Spleen (tissue), 11 donors: ENCODE measurements at regions not wholly inside any gene's neighbourhood (a gene's known extent, or its start where the extent isn't known, plus 50 kb on each side); places are given as distances from the start of the nearest gene placed in this dataset.

Experiments
- DNase-seq: peaks from one replicate; pipeline ENCODE4 v3.0.0-alpha.2; 2020
- H3K27ac ChIP-seq, 8 donors: fragments of 200-600 bp; sonication (generic) in 7 of 8; 1 replicate in 4 of 8; 2 replicates in 4 of 8; pipeline versions ENCODE4 v1.5.0 to v1.8.0; 2016 to 2021; ENCODE audit warnings: inconsistent platforms in 4 of 8, mild to moderate bottlenecking in 4 of 8, moderate library complexity in 1 of 8
- H3K27me3 ChIP-seq, 7 donors: fragments of 200-600 bp; sonication (generic) in 6 of 7; replicated peaks in 1 of 7; 1 replicate in 4 of 7; 2 replicates in 3 of 7; pipeline versions ENCODE4 v1.5.0 to v1.8.0; 2016 to 2021; ENCODE audit warnings: inconsistent platforms in 3 of 7, mild to moderate bottlenecking in 1 of 7
- H3K36me3 ChIP-seq, 6 donors: fragments of 200-600 bp; sonication (generic) in 5 of 6; 1 replicate in 4 of 6; 2 replicates in 2 of 6; pipeline versions ENCODE4 v1.5.0 to v1.8.0; 2016 to 2021; ENCODE audit warnings: inconsistent platforms in 2 of 6
- H3K4me1 ChIP-seq, 6 donors: fragments of 200-600 bp; sonication (generic) in 5 of 6; 1 replicate in 3 of 6; 2 replicates in 3 of 6; pipeline versions ENCODE4 v1.5.0 to v1.8.0; 2016 to 2021; ENCODE audit warnings: inconsistent platforms in 3 of 6
- H3K4me3 ChIP-seq, 8 donors: fragments of 200-600 bp; sonication (generic) in 7 of 8; 1 replicate in 4 of 8; 2 replicates in 4 of 8; pipeline versions ENCODE4 v1.5.0 to v1.8.0; 2016 to 2021; ENCODE audit warnings: inconsistent platforms in 4 of 8, mild to moderate bottlenecking in 4 of 8, moderate library complexity in 2 of 8
- H3K9me3 ChIP-seq, 8 donors: fragments of 200-600 bp; sonication (generic) in 7 of 8; 1 replicate in 4 of 8; 2 replicates in 4 of 8; pipeline versions ENCODE4 v1.5.0 to v1.8.0; 2016 to 2021; ENCODE audit warnings: inconsistent platforms in 4 of 8
- CTCF ChIP-seq, 11 experiments: fragments of 200-600 bp in 7 of 11; fragments of 450-650 bp in 4 of 11; sonication (generic) in 4 of 11; IDR thresholded peaks in 8 of 11; conservative IDR thresholded peaks in 3 of 11; 1 replicate in 7 of 11; 2 replicates in 4 of 11; pipeline versions ENCODE4 v1.4.0 to v1.8.0; 2016 to 2021; ENCODE audit warnings: antibody characterized with exemption in 11 of 11, inconsistent platforms in 4 of 11, mild to moderate bottlenecking in 1 of 11
- POLR2A ChIP-seq, 3 donors: fragments of 450-650 bp; IDR thresholded peaks; one replicate each; pipeline ENCODE4 v1.5.1; 2017; ENCODE audit warnings: antibody characterized with exemption in 3 of 3, mild to moderate bottlenecking in 1 of 3
- POLR2AphosphoS5 ChIP-seq, 3 donors: sonication (generic); formaldehyde crosslinking; IDR thresholded peaks; one replicate each; pipeline ENCODE4 v1.5.1; 2017; ENCODE audit warnings: antibody characterized with exemption in 3 of 3
- WGBS, 5 donors: extraction: QIAGEN DNeasy Blood & Tissue Kit in 3 of 5; methylation state at CpG; one replicate each; pipeline versions ENCODE4 v1.1.5 to v1.1.7; 2013 to 2018; 5-methylcytosine and 5-hydroxymethylcytosine counted together
- intact Hi-C: fragments of 100-400 bp; cut with DNase I; formaldehyde crosslinking; loops from one replicate; pipeline ENCODE4 v1.15.0; 2023; ENCODE audit warnings: low total_unique reads
- donor health status: healthy with polysubstance abuse.
- donor health status: DM: no; HTN: no; CAD: no; lungs with moderate emphysema.
- donor health status: DM: no; HTN: no; CAD: no.
- donor health status: Bipolar disorder and iron deficiency.
- donor health status: healthy.
- donor health status: DM: no; HTN: no; CAD: no.
- donor health status: DM: yes; HTN: yes; CAD: no.

- Histone ChIP-seq H3K27me3 (peaks cover 0 to 30% (median 0%) of the 10 kb centered on the region in 7 donors), H3K4me1 (no peaks in the 10 kb centered on the region), H3K36me3 (no peaks in the 10 kb centered on the region), H3K4me3 (no peak overlapping the region), H3K27ac (no peak overlapping the region), H3K9me3 (no peaks in the 10 kb centered on the region)
- WGBS, 5 donors = 78 to 96% (median 90%) methylated on average over 2 of the region's 2 CpGs
- TF ChIP-seq POLR2A (IDR thresholded peaks at IDR 0.05) = no peak
- no peak for TF ChIP-seq CTCF (IDR thresholded peaks at IDR 0.05 in 8 of 11, conservative IDR thresholded peaks at IDR 0.05 in 3 of 11)
- intact Hi-C loops = no loop called here
- no peak for DNase-seq
Observed at GRCh38 chr2:129905664-129906081, 73.8 kb upstream of the RAB6C start.

- no peaks in the 10 kb centered on the region for H3K4me1 ChIP-seq
- H3K27me3 ChIP-seq = peaks cover 0 to 32% (median 0%) of the 10 kb centered on the region in 7 donors
- no peak overlapping the region for H3K4me3 ChIP-seq
- H3K27ac ChIP-seq = no peak overlapping the region
- 72 to 85% (median 75%) methylated on average over 13 of the region's 13 CpGs for WGBS, 5 donors
- intact Hi-C loops = no loop called here
- no peaks in the 10 kb centered on the region for H3K9me3 ChIP-seq
- DNase-seq = no peak
- no peak for TF ChIP-seq POLR2A (IDR thresholded peaks at IDR 0.05)
- no peak for TF ChIP-seq CTCF (IDR thresholded peaks at IDR 0.05 in 8 of 11, conservative IDR thresholded peaks at IDR 0.05 in 3 of 11)
- no peak for TF ChIP-seq POLR2AphosphoS5 (IDR thresholded peaks at IDR 0.05)
- no peaks in the 10 kb centered on the region for H3K36me3 ChIP-seq
Observed at GRCh38 chr2:129906139-129906860, 73.2 kb upstream of the RAB6C start.

GRCh38 chr2:129906861-129907235, 72.6 kb upstream of the RAB6C start:
- H3K4me1 ChIP-seq = no peaks in the 10 kb centered on the region
- no peak for DNase-seq
- intact Hi-C loops = no loop called here
- H3K4me3 ChIP-seq = no peak overlapping the region
- 35 to 66% (median 47%) methylated on average over 11 of the region's 11 CpGs for WGBS, 5 donors
- H3K27me3 ChIP-seq = peaks cover 0 to 37% (median 0%) of the 10 kb centered on the region in 7 donors
- no peak overlapping the region for H3K27ac ChIP-seq
- TF ChIP-seq POLR2AphosphoS5 (IDR thresholded peaks at IDR 0.05) = no peak
- TF ChIP-seq CTCF (IDR thresholded peaks at IDR 0.05 in 8 of 11, conservative IDR thresholded peaks at IDR 0.05 in 3 of 11) = no peak
- no peak for TF ChIP-seq POLR2A (IDR thresholded peaks at IDR 0.05)
- no peaks in the 10 kb centered on the region for H3K36me3 ChIP-seq
- H3K9me3 ChIP-seq = no peaks in the 10 kb centered on the region

- Histone ChIP-seq H3K9me3 (no peaks in the 10 kb centered on the region), H3K27me3 (peaks cover 0 to 37% (median 0%) of the 10 kb centered on the region in 7 donors), H3K27ac (no peak overlapping the region), H3K4me1 (no peaks in the 10 kb centered on the region), H3K4me3 (no peak overlapping the region), H3K36me3 (no peaks in the 10 kb centered on the region)
- no peak for DNase-seq
- TF ChIP-seq POLR2AphosphoS5 (IDR thresholded peaks at IDR 0.05) (no peak), CTCF (IDR thresholded peaks at IDR 0.05 in 8 of 11, conservative IDR thresholded peaks at IDR 0.05 in 3 of 11) (no peak), POLR2A (IDR thresholded peaks at IDR 0.05) (no peak)
- intact Hi-C loops = no loop called here
- 75 to 82% (median 82%) methylated on average over 13 of the region's 13 CpGs for WGBS, 5 donors
Observed at GRCh38 chr2:129907256-129907998, 72.0 kb upstream of the RAB6C start.
